PC-9 (cell line): ENCODE measurements at regions not wholly inside any gene's neighbourhood (a gene's known extent, or its start where the extent isn't known, plus 50 kb on each side); places are given as distances from the start of the nearest gene placed in this dataset.

ENCODE experiments used
- BruUV-seq: library from RNA; stranded (reverse); fragments of 400-500 nt; replicated peaks from 2 replicates; lab custom pipeline; 2021; lab: Mats Ljungman, UMichigan
- CTCF ChIA-PET: fragments of 300-600 bp; sonication (Branson Sonifier 250); formaldehyde crosslinking; loops from one replicate; lab custom pipeline; 2022; ENCODE audit warnings: antibody characterized with exemption; lab: Charles Lee
- POLR2A ChIA-PET: fragments of 300-600 bp; sonication (Branson Sonifier 250); formaldehyde crosslinking; loops from one replicate; lab custom pipeline; 2022; ENCODE audit warnings: antibody characterized with exemption; ENCODE audit not compliant: unreplicated experiment; lab: Charles Lee
- DNase-seq, 2 experiments: peaks; one replicate each; pipeline versions ENCODE4 v3.0.0 to v3.0.0-alpha.2; 2015 to 2022; ENCODE audit warnings: mixed read lengths in 1 of 2
- H2AFZ ChIP-seq: fragments of 200-600 bp; sonication (generic); 2 replicates; pipeline ENCODE4 v1.8.1; 2017; ENCODE audit warnings: antibody characterized with exemption
- H3F3A ChIP-seq: fragments of 200-600 bp; sonication (generic); 2 replicates; pipeline ENCODE4 v1.8.1; 2017; ENCODE audit warnings: antibody characterized with exemption, mild to moderate bottlenecking, low read depth; ENCODE audit not compliant: insufficient read depth
- H3K27ac ChIP-seq: fragments of 200-600 bp; sonication (generic); 2 replicates; pipeline ENCODE4 v1.6.1; 2016; ENCODE audit warnings: mixed run types
- H3K27me3 ChIP-seq: fragments of 200-600 bp; sonication (generic); 2 replicates; pipeline ENCODE4 v1.6.1; 2016; ENCODE audit warnings: low read depth, mixed run types; ENCODE audit not compliant: insufficient read depth
- H3K36me3 ChIP-seq: fragments of 200-600 bp; sonication (generic); 2 replicates; pipeline ENCODE4 v1.6.1; 2016; ENCODE audit warnings: low read depth, mixed run types
- H3K4me1 ChIP-seq: fragments of 200-600 bp; sonication (generic); replicated peaks from 2 replicates; pipeline ENCODE4 v1.6.1; 2016; ENCODE audit warnings: mixed run types; ENCODE audit not compliant: insufficient read depth
- H3K4me2 ChIP-seq: fragments of 200-600 bp; sonication (generic); 2 replicates; pipeline ENCODE4 v1.6.1; 2017; ENCODE audit warnings: mixed run types
- H3K4me3 ChIP-seq: fragments of 200-600 bp; sonication (generic); 2 replicates; pipeline ENCODE4 v1.6.1; 2016; ENCODE audit warnings: mixed run types
- H3K79me2 ChIP-seq: fragments of 200-600 bp; sonication (generic); 2 replicates; pipeline ENCODE4 v1.6.1; 2017; ENCODE audit warnings: low read depth, mixed run types
- H3K9me2 ChIP-seq: fragments of 200-600 bp; sonication (generic); 2 replicates; pipeline ENCODE4 v1.8.1; 2017; ENCODE audit warnings: mild to moderate bottlenecking; ENCODE audit not compliant: insufficient read depth
- H3K9me3 ChIP-seq: fragments of 200-600 bp; sonication (generic); 2 replicates; pipeline ENCODE4 v1.8.1; 2016; ENCODE audit warnings: low read depth; ENCODE audit not compliant: insufficient read depth
- H4K20me1 ChIP-seq: fragments of 200-600 bp; sonication (generic); 2 replicates; pipeline ENCODE4 v1.8.1; 2017; ENCODE audit not compliant: insufficient read depth
- CTCF ChIP-seq: fragments of 200-600 bp; sonication (generic); conservative IDR thresholded peaks from 2 replicates; pipeline ENCODE4 v1.6.1; 2017; ENCODE audit warnings: mixed run types, antibody characterized with exemption, mild to moderate bottlenecking, moderate library complexity
- EZH2 ChIP-seq: fragments of 200-600 bp; sonication (generic); IDR thresholded peaks from 2 replicates; pipeline ENCODE4 v1.8.0; 2017; ENCODE audit warnings: antibody characterized with exemption, low read depth
- intact Hi-C: fragments of 100-400 bp; cut with micrococcal nuclease; formaldehyde crosslinking; loops from one replicate; pipeline ENCODE4 v1.10.0; 2022; ENCODE audit not compliant: unreplicated experiment

DNA sequence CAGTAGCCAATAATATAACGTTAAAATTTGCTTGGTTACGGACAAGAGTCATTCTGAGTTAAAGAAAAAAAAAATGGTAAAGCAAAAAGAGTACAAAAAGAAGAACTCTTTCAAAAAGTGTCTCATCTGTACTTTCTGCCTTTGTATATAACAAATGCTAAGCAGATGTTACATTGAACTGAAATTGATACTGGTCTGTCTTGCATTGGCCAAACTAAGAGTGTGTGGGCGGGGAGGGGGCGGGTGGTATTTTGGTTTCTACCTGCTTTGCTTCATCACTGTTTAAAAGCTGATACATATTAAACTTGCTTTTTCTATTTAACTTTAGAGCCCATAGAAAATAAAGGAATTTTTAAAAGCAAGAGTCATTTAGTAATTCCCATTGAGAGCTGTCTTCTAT is 215.0 kb upstream of the THBS1 start:
- no peak for TF ChIP-seq EZH2
- no peak for TF ChIP-seq CTCF
- BruUV-seq: no TSS peak
- Histone ChIP-seq H3K9me2 (no peaks in the 10 kb centered on the region), H3K79me2 (no peaks in the 10 kb centered on the region), H3K4me2 (no peak overlapping the region), H3K9me3 (no peaks in the 10 kb centered on the region), H3F3A (no peaks in the 10 kb centered on the region), H3K36me3 (no peaks in the 10 kb centered on the region), H3K4me3 (no peak overlapping the region), H3K27me3 (no peaks in the 10 kb centered on the region), H2AFZ (no peak overlapping the region), H4K20me1 (no peaks in the 10 kb centered on the region), H3K27ac (no peak overlapping the region), H3K4me1 (peaks cover 14% of the 10 kb centered on the region)
- no peak for DNase-seq
- POLR2A ChIA-PET: no interaction called here
- CTCF ChIA-PET: interaction anchor here (0.7 kb wide), 1 partner anchor 241 kb away, joined by 3 read pairs; no protein-coding TSS in a partner anchor
- intact Hi-C loops: no loop called here

DNA sequence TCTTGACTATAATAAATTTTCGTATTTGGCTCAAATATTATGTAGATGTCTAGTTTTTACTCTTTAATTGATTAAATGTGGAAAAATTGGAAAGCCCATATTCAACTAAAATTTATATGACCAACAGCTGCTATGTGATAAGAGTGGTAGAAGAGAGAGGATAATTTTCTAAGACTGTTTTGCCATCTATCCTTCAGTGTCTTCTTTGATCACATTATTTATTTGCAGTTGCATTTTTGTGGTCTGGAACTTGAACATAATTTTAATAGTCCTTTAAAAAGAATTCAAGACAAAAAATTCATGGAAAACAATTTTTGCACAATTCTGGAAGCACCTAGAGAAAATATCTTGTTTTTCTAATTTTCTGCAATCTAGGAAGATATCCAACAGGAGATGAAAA is 213.3 kb upstream of the THBS1 start:
- H2AFZ ChIP-seq: no peak overlapping the region
- no TSS peak for BruUV-seq
- no peaks in the 10 kb centered on the region for H3K9me3 ChIP-seq
- intact Hi-C loops: no loop called here
- H3K27ac ChIP-seq: no peak overlapping the region
- no peaks in the 10 kb centered on the region for H3K36me3 ChIP-seq
- no peak overlapping the region for H3K4me2 ChIP-seq
- no peak for DNase-seq
- no peak for TF ChIP-seq EZH2
- TF ChIP-seq CTCF: no peak
- no peak overlapping the region for H3K4me3 ChIP-seq
- no peaks in the 10 kb centered on the region for H3K79me2 ChIP-seq
- H3K9me2 ChIP-seq: no peaks in the 10 kb centered on the region
- no peaks in the 10 kb centered on the region for H3F3A ChIP-seq
- no peaks in the 10 kb centered on the region for H4K20me1 ChIP-seq
- ChIA-PET CTCF (no interaction called here), POLR2A (no interaction called here)
- H3K27me3 ChIP-seq: no peaks in the 10 kb centered on the region
- H3K4me1 ChIP-seq: peaks cover 14% of the 10 kb centered on the region

DNA sequence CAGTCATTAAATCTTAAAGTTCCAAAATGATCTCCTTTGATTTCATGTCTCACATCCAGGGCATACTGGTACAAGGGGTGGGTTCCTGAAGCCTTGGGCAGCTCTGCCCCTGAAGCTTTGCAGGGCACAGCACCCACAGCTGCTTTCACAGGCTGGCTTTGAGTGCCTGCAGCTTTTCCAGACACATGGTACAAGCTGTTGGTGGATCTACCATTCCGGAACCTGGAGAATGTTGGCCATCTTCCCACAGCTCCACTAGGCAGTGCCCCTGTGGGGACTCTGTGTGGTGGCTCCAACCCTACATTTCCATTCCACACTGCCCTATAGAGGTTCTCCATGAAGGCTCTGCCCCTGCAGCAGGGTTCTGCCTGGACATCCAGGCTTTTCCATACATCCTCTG is 211.1 kb upstream of the THBS1 start:
- no peak for TF ChIP-seq CTCF
- DNase-seq: no peak
- CTCF ChIA-PET: no interaction called here
- Histone ChIP-seq H3K4me3 (no peak overlapping the region), H3K27me3 (no peaks in the 10 kb centered on the region), H3K9me3 (peaks cover 6% of the 10 kb centered on the region; the same call in 1 of the 2 replicates), H2AFZ (no peak overlapping the region), H3F3A (no peaks in the 10 kb centered on the region), H3K4me2 (no peak overlapping the region), H3K4me1 (peaks cover 1% of the 10 kb centered on the region; the same call in 1 of the 2 replicates), H3K9me2 (no peaks in the 10 kb centered on the region), H3K79me2 (no peaks in the 10 kb centered on the region), H3K36me3 (no peaks in the 10 kb centered on the region), H4K20me1 (no peaks in the 10 kb centered on the region), H3K27ac (no peak overlapping the region)
- POLR2A ChIA-PET: interaction anchor here (0.6 kb wide), 1 partner anchor 267 kb away, joined by 3 read pairs; no protein-coding TSS in a partner anchor
- BruUV-seq: no TSS peak
- intact Hi-C loops: no loop called here
